ENCODE measurements at regions not wholly inside any gene's neighbourhood (a gene's known extent, or its start where the extent isn't known, plus 50 kb on each side); places are given as distances from the start of the nearest gene placed in this dataset.

DNA sequence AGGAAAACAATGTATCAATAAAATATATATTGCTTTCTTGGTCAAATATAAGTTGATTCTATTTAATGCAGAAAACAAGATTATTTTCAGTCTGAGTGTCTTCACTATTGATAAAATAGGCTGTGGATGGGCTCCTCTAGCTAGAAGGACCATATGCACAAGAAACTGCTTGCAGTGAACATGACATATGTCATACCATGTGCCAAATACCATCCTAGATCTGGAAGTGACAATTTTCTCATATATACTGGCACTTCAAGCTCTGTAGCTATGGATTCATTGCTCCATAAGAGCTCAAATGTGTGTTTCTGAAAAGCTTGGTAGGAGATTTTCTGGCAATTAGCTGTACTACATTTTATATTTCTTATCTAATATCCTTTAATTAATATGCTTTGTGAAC is 95.6 kb upstream of the CDH6 start:
- TF ChIP-seq YY1 (IDR thresholded peaks at IDR 0.05; ENCODE audit: low read depth): no peak

DNA sequence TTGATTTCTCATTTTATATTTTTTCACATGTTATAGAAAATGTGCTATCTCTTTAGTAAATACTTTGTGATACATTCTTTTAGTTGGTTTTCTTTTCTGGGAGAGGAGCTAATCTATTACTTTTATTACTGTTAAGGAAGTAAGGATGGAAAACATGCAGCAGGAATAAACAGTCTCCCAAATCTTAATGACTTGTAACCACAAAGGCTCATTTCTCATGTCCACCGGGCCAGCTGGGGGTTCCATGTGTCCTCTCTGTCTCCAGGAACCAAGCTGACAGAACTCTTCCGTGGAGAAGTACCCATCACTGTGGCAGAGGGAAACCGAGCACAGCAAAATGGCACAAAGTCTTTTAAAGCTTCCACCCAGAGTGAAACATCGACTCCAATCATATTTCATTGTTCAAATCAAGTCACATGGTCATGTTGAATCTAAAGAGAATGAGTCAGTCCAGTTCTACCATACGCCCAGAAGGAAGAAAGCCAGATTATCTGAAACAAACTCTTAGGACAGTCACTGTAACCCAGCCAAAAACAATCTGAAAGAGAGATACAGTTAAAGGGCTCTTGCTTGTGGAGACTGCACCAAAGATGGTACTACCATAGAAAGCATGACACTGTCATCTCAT is 97.1 kb upstream of the CDH6 start:
- TF ChIP-seq, protein P1, sequence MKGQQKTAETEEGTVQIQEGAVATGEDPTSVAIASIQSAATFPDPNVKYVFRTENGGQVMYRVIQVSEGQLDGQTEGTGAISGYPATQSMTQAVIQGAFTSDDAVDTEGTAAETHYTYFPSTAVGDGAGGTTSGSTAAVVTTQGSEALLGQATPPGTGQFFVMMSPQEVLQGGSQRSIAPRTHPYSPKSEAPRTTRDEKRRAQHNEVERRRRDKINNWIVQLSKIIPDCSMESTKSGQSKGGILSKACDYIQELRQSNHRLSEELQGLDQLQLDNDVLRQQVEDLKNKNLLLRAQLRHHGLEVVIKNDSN (IDR thresholded peaks at IDR 0.05): 0 out of 2 replicates have a peak, but pooled peaks have one; percentile 33
- TF ChIP-seq CREB1 (IDR thresholded peaks at IDR 0.05; ENCODE audit: low read depth): no peak

DNA sequence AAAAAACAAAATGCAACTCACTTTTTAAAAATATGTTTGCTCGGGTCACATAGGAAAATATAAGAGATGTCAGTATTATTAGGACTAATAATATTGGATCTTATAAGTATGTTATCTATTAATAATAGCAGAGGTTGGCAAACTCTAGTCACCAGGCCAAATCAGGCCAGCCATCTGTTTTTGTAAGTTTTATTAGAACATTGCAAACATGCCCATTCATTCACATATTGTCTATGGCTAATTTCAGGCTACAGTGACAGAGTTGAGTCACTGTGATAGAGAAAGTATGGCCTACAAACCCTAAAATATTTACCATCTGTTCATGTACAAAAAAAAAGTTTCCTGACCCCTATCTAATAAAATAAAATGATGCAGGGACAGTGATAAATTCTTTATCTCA is 97.7 kb upstream of the CDH6 start:
- TF ChIP-seq EGR1 (IDR thresholded peaks at IDR 0.05) (no peak), ZBTB7A (IDR thresholded peaks at IDR 0.05; ENCODE audit: low read depth) (no peak), TCF12 (IDR thresholded peaks at IDR 0.05; ENCODE audit: low read depth) (no peak), TAF1 (IDR thresholded peaks at IDR 0.05; ENCODE audit: low read depth) (no peak)
- TF ChIP-seq, protein P1 (IDR thresholded peaks at IDR 0.05): no peak

DNA sequence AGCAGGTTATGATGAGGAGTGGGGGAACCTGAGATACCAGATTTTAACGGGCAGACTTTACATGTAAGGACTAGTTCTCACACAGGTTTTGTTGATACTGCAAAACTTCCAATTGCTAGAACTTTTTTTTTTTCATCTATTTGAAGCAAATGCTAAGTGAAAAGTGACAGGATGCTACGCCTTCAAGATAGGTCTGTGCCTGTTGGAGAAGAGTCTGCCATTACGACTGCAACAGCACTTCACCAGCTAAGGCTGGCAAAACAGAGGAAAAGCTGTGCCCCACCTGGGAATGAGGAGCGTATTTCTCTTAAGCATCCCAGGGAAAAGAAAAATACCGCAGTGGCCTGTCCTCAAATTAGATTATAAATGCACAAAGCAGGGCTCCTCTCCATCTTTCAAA is 102.0 kb upstream of the CDH6 start:
- no peak for TF ChIP-seq CREB1 (IDR thresholded peaks at IDR 0.05; ENCODE audit: low read depth)
- TF ChIP-seq FOXM1 (IDR thresholded peaks at IDR 0.05; ENCODE audit: borderline replicate concordance, low read depth): no peak
- no peak for TF ChIP-seq ZBTB7A (IDR thresholded peaks at IDR 0.05; ENCODE audit: low read depth)
- TF ChIP-seq TCF12 (IDR thresholded peaks at IDR 0.05; ENCODE audit: low read depth): no peak
- TF ChIP-seq CEBPB (IDR thresholded peaks at IDR 0.05): no peak
- TF ChIP-seq TAF1 (IDR thresholded peaks at IDR 0.05; ENCODE audit: low read depth): no peak
- TF ChIP-seq, protein P2, sequence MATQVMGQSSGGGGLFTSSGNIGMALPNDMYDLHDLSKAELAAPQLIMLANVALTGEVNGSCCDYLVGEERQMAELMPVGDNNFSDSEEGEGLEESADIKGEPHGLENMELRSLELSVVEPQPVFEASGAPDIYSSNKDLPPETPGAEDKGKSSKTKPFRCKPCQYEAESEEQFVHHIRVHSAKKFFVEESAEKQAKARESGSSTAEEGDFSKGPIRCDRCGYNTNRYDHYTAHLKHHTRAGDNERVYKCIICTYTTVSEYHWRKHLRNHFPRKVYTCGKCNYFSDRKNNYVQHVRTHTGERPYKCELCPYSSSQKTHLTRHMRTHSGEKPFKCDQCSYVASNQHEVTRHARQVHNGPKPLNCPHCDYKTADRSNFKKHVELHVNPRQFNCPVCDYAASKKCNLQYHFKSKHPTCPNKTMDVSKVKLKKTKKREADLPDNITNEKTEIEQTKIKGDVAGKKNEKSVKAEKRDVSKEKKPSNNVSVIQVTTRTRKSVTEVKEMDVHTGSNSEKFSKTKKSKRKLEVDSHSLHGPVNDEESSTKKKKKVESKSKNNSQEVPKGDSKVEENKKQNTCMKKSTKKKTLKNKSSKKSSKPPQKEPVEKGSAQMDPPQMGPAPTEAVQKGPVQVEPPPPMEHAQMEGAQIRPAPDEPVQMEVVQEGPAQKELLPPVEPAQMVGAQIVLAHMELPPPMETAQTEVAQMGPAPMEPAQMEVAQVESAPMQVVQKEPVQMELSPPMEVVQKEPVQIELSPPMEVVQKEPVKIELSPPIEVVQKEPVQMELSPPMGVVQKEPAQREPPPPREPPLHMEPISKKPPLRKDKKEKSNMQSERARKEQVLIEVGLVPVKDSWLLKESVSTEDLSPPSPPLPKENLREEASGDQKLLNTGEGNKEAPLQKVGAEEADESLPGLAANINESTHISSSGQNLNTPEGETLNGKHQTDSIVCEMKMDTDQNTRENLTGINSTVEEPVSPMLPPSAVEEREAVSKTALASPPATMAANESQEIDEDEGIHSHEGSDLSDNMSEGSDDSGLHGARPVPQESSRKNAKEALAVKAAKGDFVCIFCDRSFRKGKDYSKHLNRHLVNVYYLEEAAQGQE (IDR thresholded peaks at IDR 0.05; ENCODE audit: low read depth): no peak
- TF ChIP-seq TEAD4 (IDR thresholded peaks at IDR 0.05): no peak
- no peak for TF ChIP-seq RAD21 (IDR thresholded peaks at IDR 0.05; ENCODE audit: low read depth)
- no peak for TF ChIP-seq NFIC (IDR thresholded peaks at IDR 0.05)
- no peak for TF ChIP-seq YY1 (IDR thresholded peaks at IDR 0.05; ENCODE audit: low read depth)

DNA sequence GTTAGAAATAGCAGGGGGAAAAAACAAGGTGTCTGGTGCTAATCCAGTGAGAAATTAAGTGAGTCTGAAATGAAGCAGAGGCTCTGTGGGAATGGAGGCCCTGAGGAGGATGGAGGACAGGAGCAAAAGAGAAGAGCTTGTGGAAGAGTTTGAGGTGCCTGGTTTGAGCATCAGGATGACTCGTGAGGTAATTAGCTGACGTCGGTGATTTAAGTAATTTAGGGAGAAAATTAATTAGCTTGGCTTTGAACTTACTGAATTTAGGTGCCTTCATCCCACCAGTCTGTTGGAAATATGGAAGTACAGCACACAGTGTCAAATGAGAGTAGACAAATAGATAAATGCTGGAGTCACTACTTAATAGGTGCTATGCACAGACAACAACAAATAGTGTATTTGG is 103.0 kb upstream of the CDH6 start:
- TF ChIP-seq, protein P1 (IDR thresholded peaks at IDR 0.05): no peak
- TF ChIP-seq ZBTB7A (IDR thresholded peaks at IDR 0.05; ENCODE audit: low read depth) (no peak), CREB1 (IDR thresholded peaks at IDR 0.05; ENCODE audit: low read depth) (no peak), YY1 (IDR thresholded peaks at IDR 0.05; ENCODE audit: low read depth) (no peak), EGR1 (IDR thresholded peaks at IDR 0.05) (no peak), TCF12 (IDR thresholded peaks at IDR 0.05; ENCODE audit: low read depth) (no peak), TEAD4 (IDR thresholded peaks at IDR 0.05) (no peak), CEBPB (IDR thresholded peaks at IDR 0.05) (no peak), NFIC (IDR thresholded peaks at IDR 0.05) (no peak)
- TF ChIP-seq, protein P2 (IDR thresholded peaks at IDR 0.05; ENCODE audit: low read depth): no peak

DNA sequence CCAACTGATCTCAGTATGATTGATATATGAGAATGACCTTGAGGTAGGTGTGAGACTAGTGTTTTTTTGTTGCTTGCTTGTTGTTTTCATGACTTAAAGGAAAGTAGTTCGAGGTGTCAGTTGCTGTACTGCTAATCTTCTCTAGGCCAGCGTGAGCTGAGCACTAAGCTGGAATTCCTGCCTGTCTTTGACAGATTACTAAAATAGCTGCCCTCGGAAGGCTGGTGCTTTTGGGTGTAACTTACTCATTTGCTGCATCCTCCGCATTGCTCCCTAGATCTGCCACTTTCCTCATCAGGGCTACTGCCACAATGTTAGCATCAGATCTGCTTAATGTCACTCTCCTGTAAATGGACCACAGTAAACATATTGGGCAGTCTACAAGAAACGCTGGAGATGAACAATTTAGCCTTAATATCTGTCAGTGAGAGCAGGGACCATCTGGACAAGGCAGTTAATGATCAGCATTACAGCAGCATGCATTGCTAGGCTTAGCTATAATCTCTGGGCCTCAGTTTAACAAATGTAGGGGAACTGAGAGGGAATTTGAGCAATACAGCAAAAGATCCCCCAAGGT is 106.6 kb upstream of the CDH6 start:
- no peak for TF ChIP-seq TAF1 (IDR thresholded peaks at IDR 0.05; ENCODE audit: low read depth)

DNA sequence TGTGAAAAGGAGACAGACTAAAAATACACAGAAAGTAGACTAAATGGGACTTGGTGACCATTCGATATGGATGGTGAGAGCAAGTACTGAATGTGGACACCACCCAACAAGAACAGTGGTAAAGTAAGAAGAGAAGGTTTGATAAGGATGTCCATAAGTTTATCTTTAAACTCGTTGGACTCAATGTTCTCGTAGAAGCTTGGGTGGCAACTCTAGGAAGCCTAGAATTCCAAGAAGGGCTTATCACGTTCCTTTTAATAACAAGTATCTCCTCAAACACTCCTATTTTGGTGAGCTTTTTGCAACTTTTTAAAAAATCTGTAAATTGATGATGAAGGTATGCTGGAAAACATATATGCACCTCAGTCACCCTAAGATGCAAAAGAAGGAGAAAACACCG is 108.6 kb upstream of the CDH6 start:
- TF ChIP-seq, protein P3, sequence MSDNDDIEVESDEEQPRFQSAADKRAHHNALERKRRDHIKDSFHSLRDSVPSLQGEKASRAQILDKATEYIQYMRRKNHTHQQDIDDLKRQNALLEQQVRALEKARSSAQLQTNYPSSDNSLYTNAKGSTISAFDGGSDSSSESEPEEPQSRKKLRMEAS (IDR thresholded peaks at IDR 0.05): no peak
- TF ChIP-seq NFIC (IDR thresholded peaks at IDR 0.05) (no peak), EP300 (IDR thresholded peaks at IDR 0.05; ENCODE audit: borderline replicate concordance) (no peak), TCF12 (IDR thresholded peaks at IDR 0.05; ENCODE audit: low read depth) (no peak), EGR1 (IDR thresholded peaks at IDR 0.05) (no peak), FOXM1 (IDR thresholded peaks at IDR 0.05; ENCODE audit: borderline replicate concordance, low read depth) (no peak), TAF1 (IDR thresholded peaks at IDR 0.05; ENCODE audit: low read depth) (no peak), YY1 (IDR thresholded peaks at IDR 0.05; ENCODE audit: low read depth) (no peak), TEAD4 (IDR thresholded peaks at IDR 0.05) (no peak), CEBPB (IDR thresholded peaks at IDR 0.05) (no peak)

All from Ishikawa (cell line).